ENCODE measurements at regions not wholly inside any gene's neighbourhood (a gene's known extent, or its start where the extent isn't known, plus 50 kb on each side); places are given as distances from the start of the nearest gene placed in this dataset.
"Not testable (repeated sequence)": the region's sequence is repeated elsewhere in the genome, so short reads cannot be mapped to it uniquely, and the experiment has no call there.

DNA sequence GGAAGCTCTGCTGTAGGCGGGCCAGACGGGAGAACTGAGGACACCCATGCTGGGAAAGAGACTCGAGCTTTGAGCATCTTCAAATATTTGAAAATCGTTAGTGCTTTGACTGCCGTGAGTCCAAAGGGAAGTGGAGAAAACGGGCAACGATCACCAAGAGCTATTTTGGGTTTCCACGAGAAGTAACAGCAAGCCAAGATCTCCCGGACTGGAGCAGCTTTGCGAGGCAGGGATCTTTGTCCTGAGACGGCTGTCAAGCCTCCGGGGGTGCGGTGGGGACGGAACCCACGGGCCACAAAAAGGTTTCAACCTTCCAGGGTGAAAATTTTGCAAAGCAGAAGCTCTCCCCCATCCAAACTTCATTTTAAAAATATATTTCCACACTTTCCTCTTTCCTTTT, 195.8 kb downstream of the NDUFA10 start:
- Histone ChIP-seq H3K36me3 (ENCODE audit: low read depth) (no peaks in the 10 kb centered on the region), H3K9me3 (ENCODE audit: severe bottlenecking) (no peaks in the 10 kb centered on the region), H3K27me3 (ENCODE audit: insufficient read depth, poor library complexity, severe bottlenecking) (no peaks in the 10 kb centered on the region), H3K27ac (ENCODE audit: poor library complexity, severe bottlenecking) (no peak overlapping the region), H3K4me1 (ENCODE audit: insufficient read depth, poor library complexity, severe bottlenecking) (no peaks in the 10 kb centered on the region), H3K4me3 (ENCODE audit: severe bottlenecking) (no peak overlapping the region)
- DNase-seq (ENCODE audit: low spot score) (no peak), ATAC-seq (ENCODE audit: low read depth) (no peak)
- TF ChIP-seq, protein P1, sequence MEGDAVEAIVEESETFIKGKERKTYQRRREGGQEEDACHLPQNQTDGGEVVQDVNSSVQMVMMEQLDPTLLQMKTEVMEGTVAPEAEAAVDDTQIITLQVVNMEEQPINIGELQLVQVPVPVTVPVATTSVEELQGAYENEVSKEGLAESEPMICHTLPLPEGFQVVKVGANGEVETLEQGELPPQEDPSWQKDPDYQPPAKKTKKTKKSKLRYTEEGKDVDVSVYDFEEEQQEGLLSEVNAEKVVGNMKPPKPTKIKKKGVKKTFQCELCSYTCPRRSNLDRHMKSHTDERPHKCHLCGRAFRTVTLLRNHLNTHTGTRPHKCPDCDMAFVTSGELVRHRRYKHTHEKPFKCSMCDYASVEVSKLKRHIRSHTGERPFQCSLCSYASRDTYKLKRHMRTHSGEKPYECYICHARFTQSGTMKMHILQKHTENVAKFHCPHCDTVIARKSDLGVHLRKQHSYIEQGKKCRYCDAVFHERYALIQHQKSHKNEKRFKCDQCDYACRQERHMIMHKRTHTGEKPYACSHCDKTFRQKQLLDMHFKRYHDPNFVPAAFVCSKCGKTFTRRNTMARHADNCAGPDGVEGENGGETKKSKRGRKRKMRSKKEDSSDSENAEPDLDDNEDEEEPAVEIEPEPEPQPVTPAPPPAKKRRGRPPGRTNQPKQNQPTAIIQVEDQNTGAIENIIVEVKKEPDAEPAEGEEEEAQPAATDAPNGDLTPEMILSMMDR (IDR thresholded peaks at IDR 0.05; ENCODE audit: poor library complexity, severe bottlenecking): no peak

DNA sequence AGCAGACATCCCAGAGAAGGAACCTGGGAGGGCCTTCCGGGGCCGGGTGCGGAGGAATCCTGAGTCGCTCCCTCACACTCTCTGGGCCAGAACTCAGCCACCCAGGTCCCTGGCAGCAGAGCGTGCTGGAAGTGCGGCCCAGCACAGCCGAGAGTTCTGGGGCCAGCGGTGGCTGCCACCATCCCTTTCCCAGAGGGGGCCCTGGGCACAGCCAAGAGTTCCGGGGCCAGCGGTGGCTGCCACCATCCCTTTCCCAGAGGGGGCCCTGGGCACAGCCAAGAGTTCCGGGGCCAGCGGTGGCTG, 196.2 kb downstream of the NDUFA10 start:
- H3K36me3 ChIP-seq (ENCODE audit: low read depth); H3K27ac ChIP-seq (ENCODE audit: poor library complexity, severe bottlenecking); DNase-seq (ENCODE audit: low spot score); ATAC-seq (ENCODE audit: low read depth); H3K9me3 ChIP-seq (ENCODE audit: severe bottlenecking); H3K4me3 ChIP-seq (ENCODE audit: severe bottlenecking); H3K4me1 ChIP-seq (ENCODE audit: insufficient read depth, poor library complexity, severe bottlenecking); H3K27me3 ChIP-seq (ENCODE audit: insufficient read depth, poor library complexity, severe bottlenecking): not testable (repeated sequence)

DNA sequence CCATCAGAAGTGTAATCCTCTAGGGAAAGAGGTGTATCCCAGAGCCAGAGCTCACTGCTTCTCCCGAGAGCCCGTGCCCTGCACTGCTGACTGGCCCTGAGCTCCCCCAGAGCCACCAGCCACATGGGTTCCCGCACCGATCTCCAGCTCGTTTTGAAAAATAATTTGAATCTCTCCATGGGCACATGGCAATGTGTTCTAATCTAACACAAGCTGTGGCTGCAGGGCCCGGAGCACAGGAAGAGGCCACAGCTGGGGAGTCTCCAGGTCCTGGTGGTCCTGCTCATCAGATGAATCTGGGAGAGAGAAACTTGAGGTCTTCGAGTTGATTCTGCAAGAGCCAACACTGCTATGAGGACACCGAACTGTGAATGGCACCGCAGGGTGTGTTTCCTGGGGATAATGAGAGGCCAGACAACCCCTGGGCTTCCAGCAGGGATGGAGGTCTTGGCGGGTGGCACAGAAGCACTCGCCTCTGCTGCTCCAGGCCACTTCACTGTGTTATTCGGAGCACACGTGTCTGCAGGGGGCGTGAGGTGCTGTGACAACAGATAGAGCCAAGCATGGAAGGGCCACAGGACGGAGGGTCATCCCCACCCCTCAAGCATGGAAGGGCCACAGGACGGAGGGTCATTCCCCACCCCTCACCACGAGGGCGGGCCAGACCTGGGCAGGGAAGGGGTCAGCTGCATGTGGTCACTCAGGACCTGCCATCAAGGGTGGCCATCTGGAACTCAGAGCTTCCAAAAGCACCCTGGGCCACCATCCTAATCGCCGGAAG, 196.8 kb downstream of the NDUFA10 start:
- Histone ChIP-seq H3K27me3 (ENCODE audit: insufficient read depth, poor library complexity, severe bottlenecking) (no peaks in the 10 kb centered on the region), H3K9me3 (ENCODE audit: severe bottlenecking) (no peaks in the 10 kb centered on the region), H3K27ac (ENCODE audit: poor library complexity, severe bottlenecking) (no peak overlapping the region), H3K4me1 (ENCODE audit: insufficient read depth, poor library complexity, severe bottlenecking) (no peaks in the 10 kb centered on the region), H3K4me3 (ENCODE audit: severe bottlenecking) (no peak overlapping the region), H3K36me3 (ENCODE audit: low read depth) (no peaks in the 10 kb centered on the region)
- TF ChIP-seq, protein P1 (IDR thresholded peaks at IDR 0.05; ENCODE audit: poor library complexity, severe bottlenecking): no peak
- DNase-seq (ENCODE audit: low spot score) (no peak), ATAC-seq (ENCODE audit: low read depth) (no peak)

DNA sequence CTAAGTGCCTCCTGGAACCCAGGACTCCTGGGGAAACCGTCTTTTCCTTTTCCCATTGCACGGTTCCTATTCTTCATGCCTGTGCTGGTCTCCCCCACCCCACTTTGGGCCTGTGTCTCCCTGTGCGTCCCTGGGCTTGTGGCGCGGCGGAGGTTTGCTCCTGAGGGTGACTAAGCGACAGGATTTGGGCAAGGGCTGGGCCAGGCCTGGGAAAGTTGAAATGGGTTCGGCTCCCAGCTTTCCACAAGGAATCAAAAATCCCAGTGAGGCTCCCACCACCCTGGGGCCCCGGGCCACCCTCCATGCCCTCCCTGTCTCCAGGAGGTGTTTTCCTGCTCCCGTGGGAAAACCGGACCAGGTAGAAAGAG, 197.6 kb downstream of the NDUFA10 start:
- H3K9me3 ChIP-seq (ENCODE audit: severe bottlenecking): no peaks in the 10 kb centered on the region
- TF ChIP-seq, protein P1 (IDR thresholded peaks at IDR 0.05; ENCODE audit: poor library complexity, severe bottlenecking): no peak
- ATAC-seq (ENCODE audit: low read depth): no peak
- no peak for DNase-seq (ENCODE audit: low spot score)
- H3K4me3 ChIP-seq (ENCODE audit: severe bottlenecking): no peak overlapping the region
- no peaks in the 10 kb centered on the region for H3K36me3 ChIP-seq (ENCODE audit: low read depth)
- no peaks in the 10 kb centered on the region for H3K27me3 ChIP-seq (ENCODE audit: insufficient read depth, poor library complexity, severe bottlenecking)
- H3K4me1 ChIP-seq (ENCODE audit: insufficient read depth, poor library complexity, severe bottlenecking): no peaks in the 10 kb centered on the region
- no peak overlapping the region for H3K27ac ChIP-seq (ENCODE audit: poor library complexity, severe bottlenecking)

DNA sequence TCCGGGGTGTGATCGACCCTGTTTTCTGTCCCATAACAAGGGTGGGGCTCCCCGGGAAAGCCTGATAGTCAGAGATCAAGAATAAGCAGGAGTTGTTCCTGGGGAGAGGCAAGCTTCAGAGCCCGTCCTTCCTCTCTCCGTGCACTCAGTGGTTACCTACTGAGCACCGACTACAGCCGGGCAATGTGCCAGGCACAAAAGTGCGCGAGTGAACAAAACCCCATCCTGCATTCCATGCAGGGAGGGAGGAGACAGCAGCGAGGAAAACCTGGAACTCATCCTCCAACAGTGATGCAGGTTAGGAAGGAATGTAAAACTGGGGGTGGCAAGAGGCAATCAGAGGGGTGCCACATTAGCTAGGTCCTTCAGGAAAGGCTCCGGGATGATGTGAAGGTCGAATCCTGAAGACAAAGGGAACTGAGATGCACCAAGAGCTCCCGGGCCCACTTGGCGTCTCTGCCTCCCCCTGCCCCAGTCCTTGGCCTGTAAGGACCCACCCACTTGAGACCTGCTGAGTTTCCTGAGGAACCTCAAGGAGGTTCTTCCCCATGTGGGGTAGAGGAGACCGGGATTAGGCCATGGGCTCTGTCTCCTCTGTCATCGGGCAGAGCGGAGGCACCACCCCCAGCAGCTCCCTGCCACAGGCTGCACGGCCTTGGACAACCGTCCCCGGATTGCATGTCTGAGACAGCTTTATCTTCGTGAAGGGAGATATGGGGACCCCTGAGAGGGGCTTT, 198.2 kb downstream of the NDUFA10 start:
- no peaks in the 10 kb centered on the region for H3K27me3 ChIP-seq (ENCODE audit: insufficient read depth, poor library complexity, severe bottlenecking)
- no peaks in the 10 kb centered on the region for H3K9me3 ChIP-seq (ENCODE audit: severe bottlenecking)
- H3K4me3 ChIP-seq (ENCODE audit: severe bottlenecking): no peak overlapping the region
- H3K4me1 ChIP-seq (ENCODE audit: insufficient read depth, poor library complexity, severe bottlenecking): no peaks in the 10 kb centered on the region
- H3K36me3 ChIP-seq (ENCODE audit: low read depth): no peaks in the 10 kb centered on the region
- TF ChIP-seq, protein P1 (IDR thresholded peaks at IDR 0.05; ENCODE audit: poor library complexity, severe bottlenecking): no peak
- H3K27ac ChIP-seq (ENCODE audit: poor library complexity, severe bottlenecking): no peak overlapping the region
- DNase-seq (ENCODE audit: low spot score) (no peak), ATAC-seq (ENCODE audit: low read depth) (no peak)
